IMR-90 (cell line): ENCODE measurements at regions not wholly inside any gene's neighbourhood (a gene's known extent, or its start where the extent isn't known, plus 50 kb on each side); places are given as distances from the start of the nearest gene placed in this dataset.

Experiments used
- ATAC-seq: fragments of 200-7000 bp; cut with Tn5 transposase; 2 replicates; pipeline ENCODE4 v1.9.1; 2020; ENCODE audit warnings: low read depth, mild to moderate bottlenecking, moderate library complexity
- BruUV-seq: library from RNA; stranded (reverse); fragments of 400-500 nt; replicated peaks from 2 replicates; lab custom pipeline; 2021; lab: Mats Ljungman, UMichigan
- CTCF ChIA-PET: fragments of 300-600 bp; formaldehyde crosslinking; extraction: SDS; loops from one replicate; lab custom pipeline; 2021; ENCODE audit warnings: antibody characterized with exemption; lab: Yijun Ruan, JAX
- POLR2A ChIA-PET: fragments of 300-600 bp; sonication (Branson Sonifier 250); formaldehyde crosslinking; loops from one replicate; lab custom pipeline; 2022; ENCODE audit warnings: antibody characterized with exemption; ENCODE audit not compliant: unreplicated experiment; lab: Charles Lee
- DNase-seq: peaks from one replicate; pipeline ENCODE4 v3.0.0; 2013
- H2AFZ ChIP-seq: replicated peaks from 2 replicates; pipeline ENCODE3; 2013; ENCODE audit warnings: low read length, mild to moderate bottlenecking; ENCODE audit not compliant: poor library complexity
- H2AK5ac ChIP-seq: 2 replicates; pipeline ENCODE4 v1.6.1; 2013; ENCODE audit warnings: low read depth, low read length, inconsistent platforms
- H2AK9ac ChIP-seq: replicated peaks from 2 replicates; pipeline ENCODE3; 2013; ENCODE audit warnings: mild to moderate bottlenecking, low read depth, low read length, moderate library complexity; ENCODE audit not compliant: poor library complexity
- H2BK120ac ChIP-seq: 2 replicates; pipeline ENCODE4 v1.6.1; 2013; ENCODE audit warnings: low read depth, low read length, inconsistent platforms
- H2BK15ac ChIP-seq: 3 replicates; pipeline ENCODE4 v1.6.1; 2013; ENCODE audit warnings: low read depth, low read length, inconsistent platforms
- H2BK20ac ChIP-seq: 2 replicates; pipeline ENCODE4 v1.6.1; 2013; ENCODE audit warnings: low read depth, mild to moderate bottlenecking, inconsistent platforms, low read length, moderate library complexity
- H2BK5ac ChIP-seq: 2 replicates; pipeline ENCODE4 v1.6.1; 2013; ENCODE audit warnings: mild to moderate bottlenecking, low read depth, low read length, inconsistent platforms; ENCODE audit not compliant: poor library complexity, severe bottlenecking
- H3K14ac ChIP-seq: replicated peaks from 2 replicates; pipeline ENCODE4 v1.6.1; 2013; ENCODE audit warnings: low read depth, low read length, inconsistent platforms
- H3K18ac ChIP-seq: 2 replicates; pipeline ENCODE4 v1.6.1; 2013; ENCODE audit warnings: low read depth, low read length, control low read depth
- H3K23ac ChIP-seq: 2 replicates; pipeline ENCODE4 v1.6.1; 2013; ENCODE audit warnings: low read depth, low read length, inconsistent platforms
- H3K27ac ChIP-seq: 2 replicates; pipeline ENCODE4 v1.5.1; 2013; ENCODE audit warnings: mild to moderate bottlenecking, control low read depth, low read length; ENCODE audit not compliant: insufficient read depth
- H3K27me3 ChIP-seq: 2 replicates; pipeline ENCODE4 v1.6.1; 2013; ENCODE audit warnings: low read length; ENCODE audit not compliant: control insufficient read depth, insufficient read depth
- H3K36me3 ChIP-seq: 2 replicates; pipeline ENCODE4 v1.6.1; 2013; ENCODE audit warnings: low read length, mixed read lengths; ENCODE audit not compliant: control insufficient read depth, insufficient read depth
- H3K4ac ChIP-seq: 2 replicates; pipeline ENCODE4 v1.6.1; 2013; ENCODE audit warnings: low read depth, low read length, inconsistent platforms
- H3K4me1 ChIP-seq: 2 replicates; pipeline ENCODE4 v1.6.1; 2013; ENCODE audit warnings: low read length, mixed read lengths; ENCODE audit not compliant: control insufficient read depth, insufficient read depth
- H3K4me2 ChIP-seq: 2 replicates; pipeline ENCODE4 v1.6.1; 2013; ENCODE audit warnings: low read depth, mild to moderate bottlenecking, control low read depth, low read length, moderate library complexity
- H3K4me3 ChIP-seq: 2 replicates; pipeline ENCODE4 v1.5.1; 2013; ENCODE audit warnings: low read depth, mild to moderate bottlenecking, control low read depth, low read length, moderate library complexity; ENCODE audit not compliant: insufficient read depth
- H3K56ac ChIP-seq: 2 replicates; pipeline ENCODE4 v1.6.1; 2013; ENCODE audit warnings: low read length, inconsistent platforms; ENCODE audit not compliant: insufficient read depth; ENCODE audit errors: extremely low read depth
- H3K79me1 ChIP-seq, 2 experiments: 2 replicates each; pipeline ENCODE4 v1.6.1; 2013; ENCODE audit warnings: low read length in 2 of 2, inconsistent platforms in 1 of 2, low read depth in 1 of 2
- H3K9ac ChIP-seq: 2 replicates; pipeline ENCODE4 v1.6.1; 2013; ENCODE audit warnings: low read depth, low read length, control low read depth
- H3K9me1 ChIP-seq: 2 replicates; pipeline ENCODE4 v1.6.1; 2013; ENCODE audit warnings: low read length, inconsistent platforms; ENCODE audit not compliant: insufficient read depth
- H3K9me3 ChIP-seq: 2 replicates; pipeline ENCODE4 v1.6.1; 2013; ENCODE audit warnings: low read length; ENCODE audit not compliant: control insufficient read depth, insufficient read depth
- H4K20me1 ChIP-seq: 2 replicates; pipeline ENCODE4 v1.6.1; 2013; ENCODE audit warnings: low read length, inconsistent platforms; ENCODE audit not compliant: insufficient read depth
- H4K5ac ChIP-seq: 2 replicates; pipeline ENCODE4 v1.6.1; 2013; ENCODE audit warnings: mild to moderate bottlenecking, low read depth, low read length, control low read depth
- H4K8ac ChIP-seq, 2 experiments: 2 replicates each; pipeline ENCODE4 v1.6.1; 2013; ENCODE audit warnings: low read depth in 2 of 2, low read length in 2 of 2, control low read depth in 1 of 2, inconsistent platforms in 1 of 2
- H4K91ac ChIP-seq: 2 replicates; pipeline ENCODE4 v1.6.1; 2013; ENCODE audit warnings: low read depth, low read length, inconsistent platforms; ENCODE audit not compliant: insufficient read depth
- CEBPB ChIP-seq: IDR thresholded peaks from 2 replicates; pipeline ENCODE4 v1.6.1; 2012; ENCODE audit warnings: low read depth, low read length, improper control_type of control experiment
- CHD1 ChIP-seq: IDR thresholded peaks from 2 replicates; pipeline ENCODE4 v1.6.1; 2012; ENCODE audit warnings: low read depth, low read length, improper control_type of control experiment
- MAFK ChIP-seq: IDR thresholded peaks from 2 replicates; pipeline ENCODE4 v1.6.1; 2012; ENCODE audit warnings: low read depth, low read length, improper control_type of control experiment
- MAZ ChIP-seq: IDR thresholded peaks from 2 replicates; pipeline ENCODE4 v1.6.1; 2012; ENCODE audit warnings: low read depth, mild to moderate bottlenecking, low read length, improper control_type of control experiment, moderate library complexity, borderline replicate concordance
- MXI1 ChIP-seq: IDR thresholded peaks from 2 replicates; pipeline ENCODE4 v1.6.1; 2012; ENCODE audit warnings: low read depth, mild to moderate bottlenecking, low read length, moderate library complexity, borderline replicate concordance
- NFE2L2 ChIP-seq: fragments of 150-350 bp; IDR thresholded peaks from 2 replicates; pipeline ENCODE4 v1.6.1; 2016; ENCODE audit warnings: low read depth, mild to moderate bottlenecking, low read length
- POLR2A ChIP-seq: IDR thresholded peaks from 2 replicates; pipeline ENCODE4 v1.6.1; 2012; ENCODE audit warnings: mild to moderate bottlenecking, low read depth, low read length
- RAD21 ChIP-seq: IDR thresholded peaks from 2 replicates; pipeline ENCODE4 v1.6.1; 2012; ENCODE audit warnings: low read length, improper control_type of control experiment
- RFX5 ChIP-seq: IDR thresholded peaks from 2 replicates; pipeline ENCODE4 v1.8.0; 2012; ENCODE audit warnings: low read depth, mild to moderate bottlenecking, low read length, moderate library complexity
- SMC3 ChIP-seq: fragments of 150-350 bp; IDR thresholded peaks from 2 replicates; pipeline ENCODE4 v1.6.1; 2016; ENCODE audit warnings: low read depth, mild to moderate bottlenecking, antibody characterized with exemption, low read length, moderate library complexity
- WGBS, 2 experiments: methylation state at CpG; one replicate each; pipeline versions ENCODE4 v1.1.5 to v1.1.7; 2013; ENCODE audit warnings: missing lambda C conversion rate in 2 of 2; ENCODE audit not compliant: insufficient read length in 1 of 2; ENCODE audit errors: extremely low coverage in 2 of 2; 5-methylcytosine and 5-hydroxymethylcytosine counted together
- dilution Hi-C: fragments of 300-500 bp; cut with HindIII; formaldehyde crosslinking; loops from one replicate; pipeline ENCODE4 v1.14.3; 2018; ENCODE audit warnings: low sequenced_read_pairs; ENCODE audit not compliant: unreplicated experiment
- in situ Hi-C: fragments of 300-500 bp; cut with MboI; formaldehyde crosslinking; loops from 3 replicates; pipeline ENCODE4 v1.14.3; 2019; ENCODE audit warnings: low sequenced_read_pairs, inconsistent platforms, mixed read lengths
- intact Hi-C: fragments of 100-400 bp; cut with micrococcal nuclease; formaldehyde crosslinking; loops from 2 replicates; pipeline ENCODE4 v1.10.0; 2022
- TF ChIP-seq, protein P1 (sequence below): conservative IDR thresholded peaks from 2 replicates; pipeline ENCODE4 v1.5.1; 2012; ENCODE audit warnings: mild to moderate bottlenecking, low read depth, low read length, improper control_type of control experiment

DNA sequence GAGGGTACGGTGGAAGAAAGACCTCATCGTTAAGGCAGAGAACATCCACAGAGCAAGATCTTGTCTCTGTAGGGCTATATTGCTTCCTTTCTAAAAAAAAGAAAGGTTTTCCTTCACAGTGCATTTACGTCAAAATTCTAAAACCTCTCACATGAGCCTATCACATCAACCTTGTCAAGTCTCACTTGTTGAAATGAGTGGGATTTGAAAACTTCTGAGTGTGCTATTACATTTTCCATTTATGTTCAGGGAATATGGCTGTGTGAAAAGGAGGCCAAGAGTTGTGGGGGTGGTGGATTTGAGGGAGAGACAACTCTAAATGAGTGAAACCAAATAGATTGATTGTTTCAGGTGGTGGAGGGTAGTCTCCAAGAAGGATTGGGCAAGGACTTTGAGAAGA lies 147.1 kb upstream of the MPDZ start:
- no peak overlapping the region for H3K4me2 ChIP-seq
- no CpG with 5 or more reads among the region's 3 CpGs for WGBS, 2 experiments
- DNase-seq, result no peak
- no peak overlapping the region for H4K5ac ChIP-seq
- no peaks in the 10 kb centered on the region for H3K36me3 ChIP-seq
- intact Hi-C loops (loop anchor here (1.0 to 10.0 kb wide), 7 partner anchors 74 to 1338 kb away; no protein-coding TSS in a partner anchor), in situ Hi-C loops (loop anchor here (10.0 kb wide), 1 partner anchor 928 kb away; no protein-coding TSS in a partner anchor), dilution Hi-C loops (loop anchor here (25.0 kb wide), 1 partner anchor 1011 kb away; no protein-coding TSS in a partner anchor)
- H2AK5ac ChIP-seq, result no peak overlapping the region
- BruUV-seq, result no TSS peak
- H3K9me3 ChIP-seq, result no peaks in the 10 kb centered on the region
- H3K18ac ChIP-seq, result no peak overlapping the region
- H3K14ac ChIP-seq, result no peak overlapping the region
- no peak overlapping the region for H3K4ac ChIP-seq
- CTCF ChIA-PET, result interaction anchor here (0.9 to 1.7 kb wide), 3 partner anchors 13 to 62 kb away, joined by 3 to 6 read pairs (median 4); no protein-coding TSS in a partner anchor
- no peak overlapping the region for H3K4me3 ChIP-seq
- TF ChIP-seq NFE2L2 (no peak), CHD1 (no peak), RAD21 (no peak), MAFK (no peak), POLR2A (no peak), CEBPB (no peak), MAZ (no peak), SMC3 (no peak), MXI1 (no peak), RFX5 (no peak)
- TF ChIP-seq, protein P1, sequence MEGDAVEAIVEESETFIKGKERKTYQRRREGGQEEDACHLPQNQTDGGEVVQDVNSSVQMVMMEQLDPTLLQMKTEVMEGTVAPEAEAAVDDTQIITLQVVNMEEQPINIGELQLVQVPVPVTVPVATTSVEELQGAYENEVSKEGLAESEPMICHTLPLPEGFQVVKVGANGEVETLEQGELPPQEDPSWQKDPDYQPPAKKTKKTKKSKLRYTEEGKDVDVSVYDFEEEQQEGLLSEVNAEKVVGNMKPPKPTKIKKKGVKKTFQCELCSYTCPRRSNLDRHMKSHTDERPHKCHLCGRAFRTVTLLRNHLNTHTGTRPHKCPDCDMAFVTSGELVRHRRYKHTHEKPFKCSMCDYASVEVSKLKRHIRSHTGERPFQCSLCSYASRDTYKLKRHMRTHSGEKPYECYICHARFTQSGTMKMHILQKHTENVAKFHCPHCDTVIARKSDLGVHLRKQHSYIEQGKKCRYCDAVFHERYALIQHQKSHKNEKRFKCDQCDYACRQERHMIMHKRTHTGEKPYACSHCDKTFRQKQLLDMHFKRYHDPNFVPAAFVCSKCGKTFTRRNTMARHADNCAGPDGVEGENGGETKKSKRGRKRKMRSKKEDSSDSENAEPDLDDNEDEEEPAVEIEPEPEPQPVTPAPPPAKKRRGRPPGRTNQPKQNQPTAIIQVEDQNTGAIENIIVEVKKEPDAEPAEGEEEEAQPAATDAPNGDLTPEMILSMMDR, result no peak
- H3K56ac ChIP-seq, result no peak overlapping the region
- peaks cover 15% of the 10 kb centered on the region for H3K27me3 ChIP-seq
- no peak for ATAC-seq
- no peaks in the 10 kb centered on the region for H4K20me1 ChIP-seq
- no peaks in the 10 kb centered on the region for H3K79me1 ChIP-seq
- no peaks in the 10 kb centered on the region for H3K9me1 ChIP-seq
- H3K27ac ChIP-seq, result no peak overlapping the region
- H4K91ac ChIP-seq, result no peak overlapping the region
- no peak overlapping the region for H4K8ac ChIP-seq
- H3K23ac ChIP-seq, result no peak overlapping the region
- no peaks in the 10 kb centered on the region for H3K4me1 ChIP-seq
- no peak overlapping the region for H2AFZ ChIP-seq
- no peak overlapping the region for H2BK5ac ChIP-seq
- no peak overlapping the region for H3K9ac ChIP-seq
- H2AK9ac ChIP-seq, result no peak overlapping the region
- POLR2A ChIA-PET, result no interaction called here
- H2BK15ac ChIP-seq, result no peak overlapping the region
- no peak overlapping the region for H2BK120ac ChIP-seq
- no peak overlapping the region for H2BK20ac ChIP-seq
